ENCODE measurements at regions not wholly inside any gene's neighbourhood (a gene's known extent, or its start where the extent isn't known, plus 50 kb on each side); places are given as distances from the start of the nearest gene placed in this dataset.
A peak's percentile ranks its signal among the peaks of the same experiment; 100 is the strongest.

DNA sequence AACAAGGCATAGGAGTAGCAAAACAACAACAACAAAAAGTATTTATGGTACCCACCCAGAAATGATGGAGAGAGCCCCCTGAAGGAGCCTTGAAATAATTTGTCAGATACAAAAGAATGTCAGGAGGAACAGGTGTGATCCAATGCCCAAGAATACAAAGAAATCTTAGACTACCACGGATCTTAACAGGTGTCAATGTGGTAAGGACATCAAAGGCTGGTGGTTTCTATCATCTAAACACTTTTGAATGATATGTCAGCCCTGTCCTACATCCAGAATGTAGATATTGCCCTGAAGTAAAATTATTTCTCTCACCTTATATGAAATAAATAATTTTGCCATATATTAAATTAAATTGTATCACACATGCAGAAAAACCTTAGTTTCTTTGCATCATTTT lies 386.4 kb upstream of the ANO5 start:
- Histone ChIP-seq H3K27ac (no peak overlapping the region), H3K4me3 (no peak overlapping the region), H3K4me1 (no peaks in the 10 kb centered on the region), H3K9me3 (no peaks in the 10 kb centered on the region), H3K4me2 (no peak overlapping the region)
- POLR2A ChIA-PET: no interaction called here
- WGBS (ENCODE audit: missing lambda C conversion rate): 0% methylated on average over 1 of the region's 1 CpG
- CTCF ChIA-PET: no interaction called here
- ATAC-seq (no peak), DNase-seq (ENCODE audit: low read depth in 1 of 2, low spot score in 1 of 2) (no peak), FAIRE-seq (no peak)
- TF ChIP-seq RAD21 (conservative IDR thresholded peaks at IDR 0.05 in 1 of 2, IDR thresholded peaks at IDR 0.05 in 1 of 2): no peak

DNA sequence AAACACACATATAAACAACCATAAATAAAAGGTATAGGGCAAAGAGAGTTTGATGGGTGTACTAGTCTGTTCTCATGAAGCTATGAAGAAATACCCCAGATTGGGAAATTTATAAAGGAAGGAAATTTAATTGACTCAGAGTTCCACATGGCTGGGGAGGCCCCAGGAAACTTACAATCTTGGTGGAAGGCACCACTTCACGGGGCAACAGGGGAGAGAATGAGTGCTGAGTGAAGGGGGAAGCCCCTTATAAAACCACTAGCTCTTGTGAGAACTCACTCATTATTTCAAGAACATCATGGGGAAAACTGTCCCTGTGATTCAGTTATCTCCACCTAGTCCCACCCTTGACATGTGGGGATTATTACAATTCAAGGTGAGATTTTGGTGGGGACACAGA lies 385.9 kb upstream of the ANO5 start:
- WGBS (ENCODE audit: missing lambda C conversion rate): 17% methylated on average over 1 of the region's 1 CpG
- ChIA-PET POLR2A (no interaction called here), CTCF (no interaction called here)
- no peak overlapping the region for H3K4me2 ChIP-seq
- FAIRE-seq (no peak), ATAC-seq (no peak), DNase-seq (ENCODE audit: low read depth in 1 of 2, low spot score in 1 of 2) (no peak)
- H3K4me1 ChIP-seq: no peaks in the 10 kb centered on the region
- H3K27ac ChIP-seq: no peak overlapping the region
- TF ChIP-seq HOXA7 (CRISPR knock-in tag; IDR thresholded peaks at IDR 0.05) (no peak), GATA3 (IDR thresholded peaks at IDR 0.05; ENCODE audit: borderline replicate concordance) (no peak), RAD21 (conservative IDR thresholded peaks at IDR 0.05 in 1 of 2, IDR thresholded peaks at IDR 0.05 in 1 of 2) (no peak)
- TF ChIP-seq, protein P1, sequence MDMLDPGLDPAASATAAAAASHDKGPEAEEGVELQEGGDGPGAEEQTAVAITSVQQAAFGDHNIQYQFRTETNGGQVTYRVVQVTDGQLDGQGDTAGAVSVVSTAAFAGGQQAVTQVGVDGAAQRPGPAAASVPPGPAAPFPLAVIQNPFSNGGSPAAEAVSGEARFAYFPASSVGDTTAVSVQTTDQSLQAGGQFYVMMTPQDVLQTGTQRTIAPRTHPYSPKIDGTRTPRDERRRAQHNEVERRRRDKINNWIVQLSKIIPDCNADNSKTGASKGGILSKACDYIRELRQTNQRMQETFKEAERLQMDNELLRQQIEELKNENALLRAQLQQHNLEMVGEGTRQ (IDR thresholded peaks at IDR 0.05): no peak
- TF ChIP-seq, protein P2, sequence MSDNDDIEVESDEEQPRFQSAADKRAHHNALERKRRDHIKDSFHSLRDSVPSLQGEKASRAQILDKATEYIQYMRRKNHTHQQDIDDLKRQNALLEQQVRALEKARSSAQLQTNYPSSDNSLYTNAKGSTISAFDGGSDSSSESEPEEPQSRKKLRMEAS (IDR thresholded peaks at IDR 0.05): no peak
- H3K9me3 ChIP-seq: no peaks in the 10 kb centered on the region
- H3K4me3 ChIP-seq: no peak overlapping the region

DNA sequence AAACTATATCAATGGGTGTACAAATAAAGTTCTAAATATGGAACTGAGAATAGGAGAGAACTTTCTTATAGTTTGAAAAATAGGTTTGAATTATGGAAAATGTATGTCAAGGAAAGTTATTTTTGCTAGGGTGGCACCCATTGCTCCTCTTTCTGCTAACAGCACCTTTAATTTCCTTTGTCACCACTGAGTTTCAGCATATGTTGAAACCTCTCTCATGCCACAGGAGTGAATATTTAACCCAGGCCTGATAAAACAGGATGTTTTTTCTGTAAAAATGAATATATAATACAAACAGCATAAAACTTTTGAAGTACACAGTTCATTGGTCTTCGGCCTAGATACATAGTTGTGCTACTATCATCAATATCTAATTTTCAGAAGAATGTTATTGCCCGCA lies 385.5 kb upstream of the ANO5 start:
- Histone ChIP-seq H3K4me2 (no peak overlapping the region), H3K9me3 (no peaks in the 10 kb centered on the region), H3K4me1 (no peaks in the 10 kb centered on the region), H3K27ac (no peak overlapping the region), H3K4me3 (no peak overlapping the region)
- DNase-seq (ENCODE audit: low read depth in 1 of 2, low spot score in 1 of 2) (no peak), FAIRE-seq (no peak), ATAC-seq (no peak)
- WGBS (ENCODE audit: missing lambda C conversion rate): 53% methylated on average over 2 of the region's 2 CpGs
- TF ChIP-seq POLR2A (IDR thresholded peaks at IDR 0.05; ENCODE audit: low read length) (no peak), NFE2L2 (conservative IDR thresholded peaks at IDR 0.05; ENCODE audit: low read length) (no peak), HOXA7 (CRISPR knock-in tag; IDR thresholded peaks at IDR 0.05) (no peak), EP300 (IDR thresholded peaks at IDR 0.05) (no peak), MYC (IDR thresholded peaks at IDR 0.05; ENCODE audit: borderline replicate concordance, low read length) (no peak), MAFK (IDR thresholded peaks at IDR 0.05; ENCODE audit: partially characterized antibody) (no peak), HOXB5 (CRISPR knock-in tag; IDR thresholded peaks at IDR 0.05) (no peak), FOSB (CRISPR knock-in tag; IDR thresholded peaks at IDR 0.05) (no peak), RFX5 (IDR thresholded peaks at IDR 0.05) (no peak), ZSCAN20 (CRISPR knock-in tag; IDR thresholded peaks at IDR 0.05) (no peak), KDM5A (IDR thresholded peaks at IDR 0.05) (no peak)
- TF ChIP-seq, protein P3, sequence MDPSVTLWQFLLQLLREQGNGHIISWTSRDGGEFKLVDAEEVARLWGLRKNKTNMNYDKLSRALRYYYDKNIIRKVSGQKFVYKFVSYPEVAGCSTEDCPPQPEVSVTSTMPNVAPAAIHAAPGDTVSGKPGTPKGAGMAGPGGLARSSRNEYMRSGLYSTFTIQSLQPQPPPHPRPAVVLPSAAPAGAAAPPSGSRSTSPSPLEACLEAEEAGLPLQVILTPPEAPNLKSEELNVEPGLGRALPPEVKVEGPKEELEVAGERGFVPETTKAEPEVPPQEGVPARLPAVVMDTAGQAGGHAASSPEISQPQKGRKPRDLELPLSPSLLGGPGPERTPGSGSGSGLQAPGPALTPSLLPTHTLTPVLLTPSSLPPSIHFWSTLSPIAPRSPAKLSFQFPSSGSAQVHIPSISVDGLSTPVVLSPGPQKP (IDR thresholded peaks at IDR 0.05; ENCODE audit: low read depth, low read length): no peak
- TF ChIP-seq, protein P2 (IDR thresholded peaks at IDR 0.05): no peak
- ChIA-PET CTCF (no interaction called here), POLR2A (no interaction called here)

DNA sequence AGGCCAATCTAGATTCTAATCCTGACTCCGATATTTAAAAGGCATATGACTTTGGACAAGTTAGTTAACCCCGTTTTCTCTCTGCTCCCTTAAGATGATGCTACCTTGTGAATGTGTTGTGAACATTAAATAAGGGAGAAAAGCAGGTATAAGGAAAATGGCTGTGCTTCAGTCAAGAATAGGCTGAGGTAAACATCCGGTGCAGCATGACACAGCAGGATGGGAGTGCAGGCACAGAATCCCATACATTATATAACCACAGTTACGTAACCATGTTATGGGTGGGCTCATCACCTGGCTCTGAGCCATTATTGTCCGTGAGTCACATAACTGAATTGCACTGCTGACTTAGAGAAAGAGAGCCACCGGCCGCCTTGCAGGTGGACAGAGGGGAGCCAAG lies 382.2 kb upstream of the ANO5 start:
- no peaks in the 10 kb centered on the region for H3K4me1 ChIP-seq
- no peak overlapping the region for H3K4me2 ChIP-seq
- WGBS (ENCODE audit: missing lambda C conversion rate): 41% methylated on average over 7 of the region's 7 CpGs
- ChIA-PET CTCF (no interaction called here), POLR2A (no interaction called here)
- H3K9me3 ChIP-seq: no peaks in the 10 kb centered on the region
- ATAC-seq (no peak), FAIRE-seq (no peak), DNase-seq (ENCODE audit: low read depth in 1 of 2, low spot score in 1 of 2) (peak in 1 of 2 experiments; percentile 6)
- H3K27ac ChIP-seq: no peak overlapping the region
- no peak overlapping the region for H3K4me3 ChIP-seq
- TF ChIP-seq CHD2 (IDR thresholded peaks at IDR 0.05; ENCODE audit: low read length, partially characterized antibody) (no peak), CHD4 (IDR thresholded peaks at IDR 0.05; ENCODE audit: borderline replicate concordance) (no peak), POLR2A (IDR thresholded peaks at IDR 0.05; ENCODE audit: low read length) (no peak), CEBPB (IDR thresholded peaks at IDR 0.05) (no peak), RARB (CRISPR knock-in tag; IDR thresholded peaks at IDR 0.05) (no peak), KDM5A (IDR thresholded peaks at IDR 0.05) (no peak), BHLHE40 (IDR thresholded peaks at IDR 0.05; ENCODE audit: low read depth, low read length) (no peak), HEYL (CRISPR knock-in tag; IDR thresholded peaks at IDR 0.05) (no peak)
- TF ChIP-seq, protein P2 (IDR thresholded peaks at IDR 0.05): no peak
- TF ChIP-seq, protein P4, sequence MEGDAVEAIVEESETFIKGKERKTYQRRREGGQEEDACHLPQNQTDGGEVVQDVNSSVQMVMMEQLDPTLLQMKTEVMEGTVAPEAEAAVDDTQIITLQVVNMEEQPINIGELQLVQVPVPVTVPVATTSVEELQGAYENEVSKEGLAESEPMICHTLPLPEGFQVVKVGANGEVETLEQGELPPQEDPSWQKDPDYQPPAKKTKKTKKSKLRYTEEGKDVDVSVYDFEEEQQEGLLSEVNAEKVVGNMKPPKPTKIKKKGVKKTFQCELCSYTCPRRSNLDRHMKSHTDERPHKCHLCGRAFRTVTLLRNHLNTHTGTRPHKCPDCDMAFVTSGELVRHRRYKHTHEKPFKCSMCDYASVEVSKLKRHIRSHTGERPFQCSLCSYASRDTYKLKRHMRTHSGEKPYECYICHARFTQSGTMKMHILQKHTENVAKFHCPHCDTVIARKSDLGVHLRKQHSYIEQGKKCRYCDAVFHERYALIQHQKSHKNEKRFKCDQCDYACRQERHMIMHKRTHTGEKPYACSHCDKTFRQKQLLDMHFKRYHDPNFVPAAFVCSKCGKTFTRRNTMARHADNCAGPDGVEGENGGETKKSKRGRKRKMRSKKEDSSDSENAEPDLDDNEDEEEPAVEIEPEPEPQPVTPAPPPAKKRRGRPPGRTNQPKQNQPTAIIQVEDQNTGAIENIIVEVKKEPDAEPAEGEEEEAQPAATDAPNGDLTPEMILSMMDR (IDR thresholded peaks at IDR 0.05): no peak
- TF ChIP-seq, protein P5, sequence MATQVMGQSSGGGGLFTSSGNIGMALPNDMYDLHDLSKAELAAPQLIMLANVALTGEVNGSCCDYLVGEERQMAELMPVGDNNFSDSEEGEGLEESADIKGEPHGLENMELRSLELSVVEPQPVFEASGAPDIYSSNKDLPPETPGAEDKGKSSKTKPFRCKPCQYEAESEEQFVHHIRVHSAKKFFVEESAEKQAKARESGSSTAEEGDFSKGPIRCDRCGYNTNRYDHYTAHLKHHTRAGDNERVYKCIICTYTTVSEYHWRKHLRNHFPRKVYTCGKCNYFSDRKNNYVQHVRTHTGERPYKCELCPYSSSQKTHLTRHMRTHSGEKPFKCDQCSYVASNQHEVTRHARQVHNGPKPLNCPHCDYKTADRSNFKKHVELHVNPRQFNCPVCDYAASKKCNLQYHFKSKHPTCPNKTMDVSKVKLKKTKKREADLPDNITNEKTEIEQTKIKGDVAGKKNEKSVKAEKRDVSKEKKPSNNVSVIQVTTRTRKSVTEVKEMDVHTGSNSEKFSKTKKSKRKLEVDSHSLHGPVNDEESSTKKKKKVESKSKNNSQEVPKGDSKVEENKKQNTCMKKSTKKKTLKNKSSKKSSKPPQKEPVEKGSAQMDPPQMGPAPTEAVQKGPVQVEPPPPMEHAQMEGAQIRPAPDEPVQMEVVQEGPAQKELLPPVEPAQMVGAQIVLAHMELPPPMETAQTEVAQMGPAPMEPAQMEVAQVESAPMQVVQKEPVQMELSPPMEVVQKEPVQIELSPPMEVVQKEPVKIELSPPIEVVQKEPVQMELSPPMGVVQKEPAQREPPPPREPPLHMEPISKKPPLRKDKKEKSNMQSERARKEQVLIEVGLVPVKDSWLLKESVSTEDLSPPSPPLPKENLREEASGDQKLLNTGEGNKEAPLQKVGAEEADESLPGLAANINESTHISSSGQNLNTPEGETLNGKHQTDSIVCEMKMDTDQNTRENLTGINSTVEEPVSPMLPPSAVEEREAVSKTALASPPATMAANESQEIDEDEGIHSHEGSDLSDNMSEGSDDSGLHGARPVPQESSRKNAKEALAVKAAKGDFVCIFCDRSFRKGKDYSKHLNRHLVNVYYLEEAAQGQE (IDR thresholded peaks at IDR 0.05): no peak

Measured in A549 (cell line).